Dermis blood vessel endothelial cell (primary cell): ENCODE measurements at regions not wholly inside any gene's neighbourhood (a gene's known extent, or its start where the extent isn't known, plus 50 kb on each side); places are given as distances from the start of the nearest gene placed in this dataset.
A peak's percentile ranks its signal among the peaks of the same experiment; 100 is the strongest.
"Not testable (repeated sequence)": the region's sequence is repeated elsewhere in the genome, so short reads cannot be mapped to it uniquely, and the experiment has no call there.

Source experiments
- DNase-seq: peaks from one replicate; pipeline ENCODE4 v3.0.0; 2010

DNA sequence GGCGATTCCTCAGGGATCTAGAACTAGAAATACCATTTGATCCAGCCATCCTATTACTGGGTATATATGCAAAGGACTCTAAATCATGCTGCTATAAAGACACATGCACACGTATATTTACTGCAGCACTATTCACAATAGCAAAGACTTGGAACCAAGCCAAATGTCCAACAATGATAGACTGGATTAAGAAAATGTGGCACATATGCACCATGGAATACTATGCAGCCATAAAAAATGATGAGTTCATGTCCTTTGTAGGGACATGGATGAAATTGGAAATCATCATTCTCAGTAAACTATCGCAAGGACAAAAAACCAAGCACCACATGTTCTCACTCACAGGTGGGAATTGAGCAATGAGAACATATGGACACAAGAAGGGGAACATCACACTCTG lies 93.1 kb upstream of the NT5E start:
- not testable (repeated sequence) for DNase-seq

DNA sequence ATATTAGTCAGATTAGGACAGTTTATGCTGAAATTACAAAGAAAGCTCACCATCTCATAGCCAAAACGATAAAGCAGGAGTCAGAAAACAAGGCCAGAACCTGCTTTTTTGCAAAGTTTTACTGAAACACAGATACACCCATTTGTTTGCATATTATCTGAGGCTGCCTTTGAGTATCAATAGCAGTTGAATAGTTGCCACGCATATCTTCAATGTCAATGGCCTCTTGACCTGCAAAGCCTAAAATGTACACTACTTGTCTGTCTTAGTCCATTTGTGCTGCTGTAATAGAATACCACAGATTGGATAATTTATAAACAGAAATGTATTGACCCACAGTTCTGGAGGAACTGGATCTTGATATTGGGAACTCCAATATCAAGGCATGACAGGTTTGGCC lies 94.1 kb upstream of the NT5E start:
- no peak for DNase-seq

DNA sequence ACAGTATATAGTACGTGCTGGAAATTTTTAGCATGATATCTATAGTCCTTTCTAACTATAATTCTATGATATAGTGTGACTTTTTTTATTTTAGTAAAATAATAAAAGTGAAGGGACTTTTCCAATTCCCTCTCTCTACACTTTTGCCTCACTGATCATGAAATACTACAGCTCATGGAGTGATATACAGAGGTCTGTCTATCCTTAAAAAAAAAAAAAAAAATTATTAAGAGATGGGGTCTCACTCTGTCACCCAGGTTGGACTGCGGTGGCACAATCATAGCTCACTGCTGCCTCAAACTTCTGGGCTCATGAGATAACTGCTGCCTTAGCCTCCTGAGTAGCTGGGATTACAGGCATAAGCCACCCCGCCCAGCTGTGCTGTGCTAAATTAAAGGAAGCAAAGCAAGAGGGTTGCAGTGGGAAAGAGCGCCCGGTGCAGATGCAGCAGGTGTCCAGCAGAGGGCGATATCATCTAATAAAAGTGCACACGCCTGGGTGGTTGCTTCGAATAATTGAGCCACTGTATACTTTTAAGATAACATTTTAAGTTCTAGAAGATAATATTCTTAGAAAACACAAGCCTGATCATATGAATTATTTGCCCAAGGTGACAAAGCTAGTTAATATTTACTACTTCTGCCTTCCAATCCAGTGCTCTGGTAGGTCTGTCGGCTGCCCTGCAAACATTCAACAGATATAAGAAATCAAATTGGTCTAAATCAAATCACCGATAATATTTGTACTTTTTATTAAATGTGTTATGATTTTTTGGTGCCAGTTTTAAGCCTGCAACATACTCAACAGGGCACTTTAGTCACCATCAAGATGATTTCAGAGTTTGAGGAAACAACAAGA lies 94.9 kb upstream of the NT5E start:
- peak; percentile 81 for DNase-seq

DNA sequence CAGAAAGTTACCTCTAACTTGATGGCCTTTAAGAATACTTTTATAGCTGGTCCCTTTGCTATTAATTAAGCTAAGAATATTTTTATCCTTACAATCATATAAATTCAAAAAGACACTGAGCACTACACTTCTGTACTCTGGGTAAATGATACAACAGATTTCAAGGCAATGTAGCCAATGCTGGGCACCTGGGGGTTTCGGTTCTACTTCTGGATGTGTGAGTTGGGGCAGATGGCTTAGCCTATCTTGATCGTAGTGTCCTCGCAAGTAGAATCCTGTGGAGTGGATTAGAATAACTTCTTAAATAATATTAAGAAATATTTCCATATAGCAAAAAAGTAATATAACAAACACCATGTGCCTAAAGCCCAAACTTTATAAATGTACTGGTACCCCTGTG lies 96.9 kb upstream of the NT5E start:
- no peak for DNase-seq

DNA sequence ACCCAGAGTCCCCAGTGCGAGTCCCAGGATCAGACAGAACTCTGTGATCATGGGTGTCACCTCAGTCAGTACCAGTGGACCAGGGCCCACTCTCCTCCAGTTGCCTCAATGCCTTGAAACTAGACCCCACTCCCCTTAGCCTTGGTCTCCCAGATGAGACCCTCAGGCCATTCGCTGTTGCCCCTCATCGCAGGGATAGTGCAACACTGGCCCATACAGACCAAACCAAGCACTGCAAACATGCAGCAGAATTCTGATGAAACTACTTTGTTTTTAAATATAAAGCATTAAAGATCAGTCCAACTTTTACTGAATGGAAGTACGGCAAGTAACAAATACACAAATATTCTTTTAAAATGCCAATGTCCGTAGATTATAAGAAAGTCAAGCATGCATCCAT lies 101.2 kb upstream of the NT5E start:
- no peak for DNase-seq

DNA sequence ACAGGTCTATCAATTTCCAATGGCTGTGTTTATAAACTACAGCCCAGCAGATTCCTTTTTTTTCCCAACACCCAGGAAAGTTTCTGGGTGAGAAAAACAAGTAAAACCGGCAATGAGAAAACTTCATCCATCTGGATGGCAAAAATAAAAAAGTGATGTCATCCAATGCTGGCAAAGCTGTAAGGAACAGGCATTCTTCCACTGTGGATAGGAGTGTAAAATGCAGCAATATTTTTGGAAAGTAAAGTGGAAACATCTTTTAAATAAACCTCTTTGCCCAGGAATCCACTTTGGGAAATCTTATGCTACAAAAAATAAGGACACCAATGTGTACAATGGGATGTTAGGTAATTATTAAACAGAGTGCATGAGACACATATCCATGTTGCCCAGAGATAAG lies 102.1 kb upstream of the NT5E start:
- DNase-seq, result no peak

DNA sequence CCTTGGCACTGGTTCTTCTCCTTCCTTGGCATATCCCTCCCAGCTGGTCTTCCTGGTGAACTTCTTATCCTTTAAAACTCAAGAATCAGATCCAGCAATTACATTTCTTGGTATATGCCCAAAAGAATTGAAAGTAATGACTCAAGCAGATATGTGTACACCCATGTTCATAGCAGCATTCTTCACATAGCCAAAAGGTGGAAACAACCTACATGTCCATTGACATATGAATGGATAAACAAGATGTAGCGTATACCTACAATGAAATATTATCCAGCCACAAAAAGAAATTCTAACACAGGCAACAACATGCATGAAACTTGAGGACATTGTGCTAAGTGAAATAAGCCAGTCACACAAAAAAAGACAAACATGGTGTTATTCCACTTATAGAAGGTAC lies 103.7 kb upstream of the NT5E start:
- no peak for DNase-seq

DNA sequence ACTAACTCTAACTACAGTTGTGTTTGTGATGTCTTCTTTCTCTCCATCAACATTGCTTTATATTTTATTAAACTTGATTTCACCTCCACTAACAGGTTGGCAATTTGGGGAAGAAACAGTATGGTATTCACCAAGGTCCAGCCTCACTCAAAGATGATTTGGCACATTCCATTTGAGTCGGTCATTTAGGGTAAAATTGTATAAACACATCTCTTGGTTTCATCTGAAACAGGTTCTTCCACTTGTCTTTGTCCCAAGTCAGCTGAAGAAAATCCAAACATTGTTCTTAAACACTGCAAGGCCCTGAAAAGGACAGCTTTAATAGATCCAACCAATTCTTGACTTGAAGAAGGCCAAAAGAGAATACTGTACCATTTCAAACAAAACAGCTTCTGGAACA lies 104.9 kb upstream of the NT5E start:
- DNase-seq, result no peak

DNA sequence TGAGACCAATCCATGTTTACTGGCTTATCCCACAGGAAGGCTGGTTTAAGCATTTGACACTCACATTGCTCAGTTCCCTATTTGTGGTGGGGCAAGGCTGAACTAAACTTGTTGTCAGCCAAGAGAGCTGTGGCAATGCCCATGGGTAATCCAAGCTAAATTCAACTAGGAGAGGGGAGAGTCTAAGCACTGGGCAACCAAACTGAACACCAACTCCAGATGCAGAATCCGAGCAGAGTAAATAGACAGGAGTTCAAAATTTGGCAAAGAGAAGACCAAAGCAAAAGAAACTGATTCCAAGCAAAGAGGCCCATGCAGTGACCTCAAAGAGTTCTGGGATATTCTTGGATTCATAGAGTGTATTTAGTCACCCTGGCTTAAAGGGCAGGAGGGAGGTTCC lies 106.5 kb upstream of the NT5E start:
- no peak for DNase-seq

DNA sequence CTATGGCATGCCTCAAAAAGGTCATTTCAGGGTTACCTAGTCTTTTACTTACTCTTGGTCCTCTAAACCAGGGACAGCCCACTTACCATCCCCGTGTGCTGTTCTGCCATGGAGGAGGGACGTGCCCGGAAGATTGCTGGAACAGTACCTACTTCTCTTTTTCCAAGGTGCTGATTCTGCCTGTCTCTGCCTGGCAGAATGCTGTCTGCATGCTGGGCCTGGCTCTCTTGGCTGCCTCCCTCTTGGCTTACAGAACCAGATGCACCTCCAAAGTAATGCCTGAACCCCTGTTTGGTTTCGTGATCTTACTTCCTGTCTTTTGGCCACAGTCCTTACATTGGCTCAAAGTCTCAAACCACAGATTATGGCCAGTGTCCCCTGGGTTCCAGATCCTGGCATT lies 120.7 kb upstream of the NT5E start:
- no peak for DNase-seq

DNA sequence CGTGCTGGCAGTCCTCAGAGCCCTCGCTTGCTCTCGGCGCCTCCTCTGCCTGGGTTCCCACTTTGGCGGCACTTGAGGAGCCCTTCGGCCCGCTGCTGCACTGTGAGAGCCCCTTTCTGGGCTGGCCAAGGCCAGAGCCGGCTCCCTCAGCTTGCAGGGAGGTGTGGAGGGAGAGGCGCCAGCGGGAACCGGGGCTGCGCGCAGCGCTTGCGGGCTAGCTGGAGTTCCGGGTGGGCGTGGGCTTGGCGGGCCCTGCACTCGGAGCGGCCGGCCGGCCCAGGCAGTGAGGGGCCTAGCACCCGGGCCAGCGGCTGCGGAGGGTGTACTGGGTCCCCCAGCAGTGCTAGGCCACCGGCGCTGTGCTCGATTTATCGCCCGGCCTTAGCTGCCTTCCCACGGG lies 124.1 kb upstream of the NT5E start:
- DNase-seq, result not testable (repeated sequence)

DNA sequence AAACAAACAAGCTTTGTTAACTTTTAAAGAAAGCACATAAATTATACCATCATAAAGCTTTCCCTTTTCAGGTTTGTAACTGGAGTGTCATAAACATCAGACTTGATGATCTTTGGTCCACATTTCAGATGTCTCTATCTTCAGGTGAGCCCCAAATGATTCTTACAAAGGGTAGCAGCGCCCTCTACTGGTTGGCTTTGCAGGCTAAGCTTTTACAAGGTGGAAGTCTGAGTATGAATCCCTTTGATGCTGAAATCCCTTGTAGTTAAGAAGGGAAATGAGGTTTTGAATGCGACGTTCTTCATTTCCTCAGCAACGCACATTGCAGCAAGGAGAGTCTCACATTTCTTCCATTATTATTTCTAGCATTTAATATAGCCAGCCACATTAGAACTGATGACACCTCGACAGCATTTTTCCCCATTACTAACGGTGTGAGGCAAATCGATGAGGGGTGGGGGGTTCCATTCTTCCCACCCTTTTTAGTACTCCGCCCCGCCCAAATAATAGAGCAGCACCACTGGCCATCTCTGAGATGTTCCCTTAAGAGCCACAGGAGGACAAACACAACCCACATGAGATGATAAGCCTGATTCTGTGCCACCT lies 126.3 kb upstream of the NT5E start:
- peak; percentile 89 for DNase-seq

DNA sequence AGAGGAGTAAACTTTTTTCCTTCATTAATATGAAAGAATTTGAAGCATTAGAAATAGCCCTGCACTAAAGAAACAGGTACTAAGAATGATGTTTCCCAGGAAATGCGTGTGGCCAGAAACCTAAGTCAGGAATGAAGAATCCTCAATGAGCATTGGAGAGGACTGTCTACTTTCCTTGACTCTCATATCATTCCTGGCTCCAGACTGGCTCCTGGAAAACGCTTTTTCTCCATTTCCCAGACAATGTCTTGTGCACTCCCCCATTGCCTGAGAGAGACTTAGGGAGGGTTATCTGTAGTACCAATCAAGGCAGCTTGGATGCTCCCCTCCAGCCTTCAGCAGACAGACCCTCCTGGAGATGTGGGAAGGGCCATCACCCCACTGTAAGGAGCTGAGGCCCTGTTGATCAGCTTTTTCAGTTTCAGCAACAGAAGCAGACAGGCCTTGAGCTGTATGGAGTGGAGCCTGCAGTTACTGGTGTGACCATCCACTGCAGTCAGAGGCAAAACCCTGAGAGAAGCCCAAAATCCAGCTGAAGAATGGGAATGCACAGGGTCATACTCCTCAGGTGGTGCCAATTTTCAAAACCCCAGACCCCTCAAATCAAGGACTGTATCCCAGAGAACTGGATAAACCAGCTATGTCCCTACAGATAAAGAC lies 127.3 kb upstream of the NT5E start:
- no peak for DNase-seq

DNA sequence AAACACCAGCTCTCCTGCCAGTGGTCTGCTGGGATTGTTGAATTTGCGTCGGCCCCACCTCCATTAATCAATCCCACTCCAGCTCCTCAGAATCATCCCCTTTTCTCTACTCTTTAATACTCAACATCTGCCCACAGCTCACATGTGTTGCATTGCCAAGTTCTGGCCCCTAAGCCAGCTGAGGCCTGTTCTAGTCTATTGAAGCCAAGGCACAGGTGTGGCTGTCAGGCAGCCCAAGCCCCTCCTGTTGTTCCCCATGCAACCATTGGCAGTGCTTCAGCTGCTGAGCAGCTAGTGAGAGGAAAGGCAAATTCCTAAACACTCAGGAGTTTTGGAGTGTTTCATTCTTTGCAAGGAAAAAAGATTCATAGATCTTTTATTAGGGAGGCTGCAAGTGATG lies 128.0 kb upstream of the NT5E start:
- no peak for DNase-seq

DNA sequence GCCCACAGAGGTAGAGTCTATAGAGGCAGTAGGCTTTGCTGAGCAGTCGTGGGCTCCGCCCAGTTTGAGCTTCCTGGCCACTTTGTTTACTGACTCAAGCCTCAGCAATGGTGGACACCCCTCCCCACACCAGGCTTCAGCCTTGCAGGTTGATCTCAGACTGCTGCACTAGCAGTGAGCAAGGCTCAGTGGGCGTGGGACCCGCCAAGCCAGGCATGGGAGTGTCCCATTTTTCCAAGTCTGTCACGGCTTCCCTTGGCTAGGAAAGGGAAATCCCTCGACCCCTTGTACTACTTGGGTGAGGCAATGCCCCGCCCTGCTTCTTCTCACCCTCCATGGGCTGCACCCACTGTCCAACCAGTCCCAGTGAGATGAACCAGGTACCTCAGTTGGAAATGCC lies 135.3 kb upstream of the NT5E start:
- no peak for DNase-seq

DNA sequence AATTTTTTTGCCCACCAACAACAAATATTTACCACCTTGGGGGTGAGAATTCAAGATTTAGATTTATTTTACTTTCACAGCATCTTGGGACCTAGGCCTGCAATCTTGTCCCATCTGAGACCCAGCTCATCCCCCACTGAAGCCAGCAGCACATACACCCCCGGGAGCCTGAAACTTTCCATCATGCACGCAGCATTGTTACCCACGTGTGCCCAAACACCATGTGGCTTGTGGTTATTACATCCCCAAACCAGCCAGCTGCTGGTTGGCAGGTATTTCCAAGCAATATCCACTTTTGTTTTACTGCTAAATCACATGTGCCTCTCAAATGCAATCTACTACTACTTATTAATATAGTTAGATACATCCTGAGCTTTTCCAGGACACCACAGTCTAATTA lies 149.3 kb upstream of the NT5E start:
- no peak for DNase-seq

DNA sequence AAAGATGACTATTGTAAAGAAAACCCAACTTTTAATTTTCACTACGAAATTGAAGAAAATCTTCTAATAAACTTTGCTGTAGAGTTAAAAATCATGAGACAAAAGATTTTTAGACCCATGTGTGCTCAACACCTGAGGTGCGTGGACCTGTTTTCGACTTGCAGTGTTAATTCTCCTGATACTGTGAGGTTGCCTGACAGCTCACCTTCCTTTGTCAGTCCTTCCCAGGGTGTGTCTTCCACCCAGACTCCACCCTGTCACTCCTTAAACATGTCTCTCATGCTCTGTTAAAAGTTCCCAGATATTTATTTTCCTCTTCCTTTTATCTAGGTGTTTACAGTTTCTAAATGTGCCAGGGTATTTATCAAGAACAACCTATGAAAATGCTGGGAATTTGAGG lies 151.3 kb upstream of the NT5E start:
- DNase-seq, result no peak

DNA sequence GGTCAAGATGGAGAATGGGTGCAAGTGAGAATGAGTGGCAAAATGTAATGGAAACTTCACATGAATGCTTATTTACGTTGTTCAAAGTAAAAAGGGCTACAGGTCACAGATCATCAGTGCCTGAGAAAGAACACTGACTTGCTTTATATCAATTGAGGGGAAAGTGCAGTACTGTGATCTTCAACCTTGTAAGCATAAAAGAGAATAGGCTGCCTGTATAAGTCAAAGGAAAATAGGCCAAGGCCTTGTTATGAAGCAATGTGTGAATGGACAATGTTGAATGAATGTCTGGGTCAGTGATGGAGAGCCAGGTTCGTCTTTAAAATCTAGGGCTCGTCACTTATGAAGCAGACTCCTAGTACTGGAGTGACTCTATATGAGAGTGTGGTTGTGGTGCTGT lies 158.6 kb upstream of the NT5E start:
- DNase-seq, result no peak

DNA sequence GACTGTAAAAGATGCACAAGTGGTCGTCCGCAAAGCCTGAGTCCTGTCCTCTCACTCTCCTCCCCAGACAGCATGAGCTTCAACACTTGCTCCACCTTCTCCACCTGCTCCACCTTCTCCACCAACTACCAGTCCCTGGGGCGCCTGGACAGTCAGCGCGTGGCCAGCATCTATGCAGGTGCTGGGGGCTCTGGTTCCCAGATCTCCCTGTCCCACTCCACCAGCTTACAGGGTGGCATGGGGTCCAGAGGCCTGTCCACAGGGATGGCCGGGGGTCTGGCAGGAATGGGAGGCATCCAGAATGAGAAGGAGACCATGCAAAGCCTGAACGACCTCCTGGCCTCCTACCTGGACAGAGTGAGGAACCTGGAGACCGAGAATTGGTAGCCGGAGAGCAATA lies 162.2 kb upstream of the NT5E start:
- no peak for DNase-seq

DNA sequence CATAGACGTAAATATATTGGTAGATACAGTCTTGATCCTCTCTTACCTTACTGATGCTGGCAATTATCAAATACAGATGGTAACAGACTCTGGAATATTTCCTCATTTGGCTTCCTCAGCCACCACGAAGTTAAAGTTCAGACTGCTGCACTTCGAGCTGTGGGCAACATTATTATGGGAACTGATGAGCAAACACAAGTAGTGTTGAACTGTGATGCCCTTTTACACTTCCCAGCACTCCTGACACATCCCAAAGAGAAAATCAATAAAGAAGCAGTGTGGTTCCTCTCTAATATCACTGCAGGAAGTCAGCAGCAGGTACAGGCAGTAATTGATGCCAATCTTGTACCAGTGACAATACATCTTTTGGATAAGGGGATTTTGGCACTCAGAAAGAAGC lies 162.7 kb upstream of the NT5E start:
- DNase-seq, result no peak

DNA sequence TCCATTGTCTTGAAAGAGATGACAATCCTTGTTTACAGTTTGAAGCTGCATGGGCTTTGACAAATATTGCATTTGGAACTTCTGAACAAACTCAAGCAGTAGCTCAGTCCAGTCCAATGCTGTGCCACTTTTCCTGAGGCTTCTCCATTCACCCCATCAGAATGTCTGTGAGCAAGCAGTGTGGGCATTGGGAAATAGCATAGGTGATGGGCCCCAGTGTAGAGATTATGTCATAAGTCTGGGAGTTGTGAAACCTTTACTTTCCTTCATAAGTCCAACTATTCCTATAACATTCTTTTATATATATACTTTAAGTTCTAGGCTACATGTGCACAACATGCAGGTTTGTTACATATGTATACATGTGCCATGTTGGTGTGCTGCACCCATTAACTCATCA lies 163.4 kb upstream of the NT5E start:
- DNase-seq, result not testable (repeated sequence)

DNA sequence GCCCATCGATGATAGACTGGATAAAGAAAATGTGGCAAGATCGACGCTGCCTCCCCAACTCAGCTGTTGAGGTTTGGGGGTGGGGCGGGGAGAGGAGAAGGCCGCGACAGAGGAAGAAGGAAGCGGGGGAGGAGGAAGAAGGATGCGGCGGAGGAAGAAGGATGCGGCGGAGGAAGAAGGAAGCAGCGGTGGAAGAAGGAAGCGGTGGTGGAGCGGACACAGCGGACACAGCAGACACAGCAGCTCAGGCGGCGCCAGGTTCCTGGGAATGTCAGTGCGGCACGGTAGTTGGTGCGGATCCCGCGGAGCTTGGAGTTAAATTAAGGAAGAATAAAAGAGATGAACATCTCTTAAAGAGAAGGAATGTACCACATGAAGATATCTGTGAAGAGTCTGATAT lies 163.9 kb upstream of the NT5E start:
- DNase-seq, result no peak

DNA sequence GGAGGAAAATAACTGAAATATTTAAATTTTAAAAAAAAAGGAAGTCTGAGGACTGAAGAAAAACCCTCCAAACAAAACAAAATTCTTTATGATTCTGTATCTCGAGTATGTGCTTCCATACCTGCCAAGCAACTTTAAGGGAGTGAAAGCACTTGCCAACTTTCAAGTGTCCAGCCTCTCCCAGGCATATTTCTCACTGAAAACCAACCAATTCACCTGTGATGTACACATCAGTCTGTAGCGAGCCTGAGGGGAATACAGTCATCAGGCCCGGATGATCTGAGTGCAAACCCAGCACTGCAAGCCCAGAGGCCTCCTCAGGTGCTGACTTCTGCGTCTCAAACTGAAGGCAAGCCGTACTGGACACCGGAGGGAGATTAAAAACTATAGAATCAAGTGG lies 164.8 kb upstream of the NT5E start:
- no peak for DNase-seq

DNA sequence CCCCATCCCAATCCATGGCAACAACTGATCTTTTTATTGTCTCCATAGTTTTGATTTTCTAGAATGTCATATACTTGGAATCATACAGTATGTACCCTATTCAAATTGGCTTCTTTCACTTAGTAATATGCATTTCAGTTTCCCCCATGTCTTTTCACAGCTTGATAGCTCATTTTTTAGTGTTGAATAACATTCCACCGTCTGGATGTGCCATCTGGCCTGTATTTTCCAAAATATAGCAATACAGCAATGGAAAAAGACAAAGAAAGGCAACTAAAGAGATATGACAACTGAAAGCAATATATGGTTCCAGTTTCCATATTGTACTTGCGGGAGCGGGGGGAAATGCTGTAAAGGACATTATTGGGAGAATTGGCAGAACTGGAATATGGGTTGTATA lies 166.4 kb upstream of the NT5E start:
- no peak for DNase-seq
